ENCODE measurements at regions not wholly inside any gene's neighbourhood (a gene's known extent, or its start where the extent isn't known, plus 50 kb on each side); places are given as distances from the start of the nearest gene placed in this dataset.
"Not testable (repeated sequence)": the region's sequence is repeated elsewhere in the genome, so short reads cannot be mapped to it uniquely, and the experiment has no call there.

DNA sequence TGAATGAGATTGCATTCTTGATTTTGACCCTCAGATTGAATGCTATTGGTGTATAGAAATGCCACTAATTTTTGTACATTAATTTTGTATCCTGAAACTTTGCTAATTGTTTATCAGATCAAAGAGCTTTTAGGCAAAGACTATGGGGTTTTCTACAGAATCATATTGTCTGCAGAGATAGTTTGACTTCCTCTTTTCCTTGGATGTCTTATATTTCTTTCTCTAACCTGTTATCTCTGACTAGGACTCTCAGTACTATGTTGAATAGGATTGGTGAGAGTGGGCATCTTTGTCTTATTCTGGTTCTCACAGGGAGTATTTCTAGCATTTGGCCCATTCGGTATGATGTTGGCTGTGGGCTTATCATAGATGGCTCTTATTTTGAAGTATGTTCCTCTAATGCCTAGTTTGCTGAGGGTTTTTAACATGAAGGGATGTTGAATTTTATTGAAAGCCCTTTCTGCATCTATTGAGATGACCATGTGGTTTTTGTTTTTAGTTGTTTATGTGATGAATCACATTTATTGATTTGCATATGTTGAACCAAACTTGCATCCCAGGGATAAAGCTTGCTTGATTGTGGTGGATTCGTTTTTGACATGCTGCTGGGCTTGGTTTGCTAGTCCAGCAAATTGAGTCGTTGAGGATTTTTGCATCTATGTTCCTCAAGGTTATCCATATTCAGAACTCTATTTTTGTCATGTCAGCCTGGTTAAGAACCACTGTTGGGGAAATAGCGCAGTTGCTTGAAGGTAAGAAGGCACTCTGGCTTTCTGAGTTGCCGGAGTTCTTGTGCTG lies 85.8 kb upstream of the NOTCH2NLA start:
- H3K9me3 ChIP-seq; H3K4me3 ChIP-seq; ATAC-seq; H3K36me3 ChIP-seq (ENCODE audit: low read depth); H3K4me1 ChIP-seq (ENCODE audit: low read depth); DNase-seq; intact Hi-C loops (cut with DNase I, micrococcal nuclease): not testable (repeated sequence)

GRCh38 chr1:146310579-146310978 lies 81.8 kb upstream of the NOTCH2NLA start:
- intact Hi-C loops (cut with DNase I, micrococcal nuclease); H3K4me3 ChIP-seq; H3K36me3 ChIP-seq (ENCODE audit: low read depth); H3K9me3 ChIP-seq; DNase-seq; H3K4me1 ChIP-seq (ENCODE audit: low read depth): not testable (repeated sequence)
- ATAC-seq: peak; percentile 71

GRCh38 chr1:146309427-146309826 lies 80.6 kb upstream of the NOTCH2NLA start:
- intact Hi-C loops (cut with DNase I, micrococcal nuclease); H3K36me3 ChIP-seq (ENCODE audit: low read depth); H3K4me3 ChIP-seq; DNase-seq; H3K4me1 ChIP-seq (ENCODE audit: low read depth); H3K9me3 ChIP-seq: not testable (repeated sequence)
- ATAC-seq: peak; percentile 72

- ATAC-seq; intact Hi-C loops (cut with DNase I, micrococcal nuclease); DNase-seq; H3K4me3 ChIP-seq; H3K4me1 ChIP-seq (ENCODE audit: low read depth); H3K36me3 ChIP-seq (ENCODE audit: low read depth); H3K9me3 ChIP-seq: not testable (repeated sequence)
Measured at GRCh38 chr1:146308892-146309291, 80.1 kb upstream of the NOTCH2NLA start.

- DNase-seq; H3K4me1 ChIP-seq (ENCODE audit: low read depth); intact Hi-C loops (cut with DNase I, micrococcal nuclease); H3K4me3 ChIP-seq; H3K36me3 ChIP-seq (ENCODE audit: low read depth); H3K9me3 ChIP-seq: not testable (repeated sequence)
- ATAC-seq: peak; percentile 46
Measured at GRCh38 chr1:146308152-146308551, 79.3 kb upstream of the NOTCH2NLA start.

DNA sequence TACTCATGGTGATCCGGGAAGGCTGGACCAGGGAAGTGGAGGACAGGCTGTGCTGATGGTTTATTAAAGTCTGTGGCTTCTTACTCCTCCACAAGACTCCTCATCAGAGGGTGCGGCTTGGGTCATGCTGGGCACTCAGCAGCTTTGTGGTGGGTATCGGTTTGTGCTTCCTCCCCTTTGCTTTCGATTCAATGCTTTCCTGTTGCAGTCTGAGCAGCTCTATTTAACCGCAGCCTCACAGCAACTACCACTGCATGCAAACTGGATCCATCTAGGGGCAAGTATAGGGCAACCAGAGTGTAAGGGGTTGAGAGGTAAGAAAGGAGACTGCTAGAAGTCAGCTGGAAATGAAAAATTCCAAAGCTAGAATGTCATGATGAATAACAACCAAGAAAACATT lies 78.8 kb upstream of the NOTCH2NLA start:
- H3K36me3 ChIP-seq (ENCODE audit: low read depth); H3K4me1 ChIP-seq (ENCODE audit: low read depth); H3K4me3 ChIP-seq; DNase-seq; intact Hi-C loops (cut with DNase I, micrococcal nuclease); H3K9me3 ChIP-seq: not testable (repeated sequence)
- ATAC-seq: peak; percentile 83

DNA sequence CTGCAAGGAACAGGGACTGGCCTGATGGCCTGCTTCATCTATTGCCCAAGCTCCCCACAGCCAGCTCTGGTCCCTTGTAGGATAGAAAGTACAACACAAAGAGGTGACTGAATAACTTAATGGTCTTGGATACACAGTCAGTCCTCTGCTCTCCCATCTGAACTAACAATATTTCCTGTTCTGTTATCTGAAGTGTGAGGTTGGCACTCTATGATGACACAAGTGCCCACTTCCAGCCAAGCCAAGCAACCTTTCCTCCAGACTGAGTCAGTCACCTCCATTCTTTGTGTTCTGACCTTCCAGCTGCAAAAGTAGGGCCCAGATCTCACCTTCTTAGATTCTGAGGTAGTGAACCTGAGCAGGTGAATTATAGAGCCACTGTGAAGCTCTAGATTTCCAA lies 77.8 kb upstream of the NOTCH2NLA start:
- H3K9me3 ChIP-seq; intact Hi-C loops (cut with DNase I, micrococcal nuclease); H3K36me3 ChIP-seq (ENCODE audit: low read depth); H3K4me3 ChIP-seq; H3K4me1 ChIP-seq (ENCODE audit: low read depth); DNase-seq: not testable (repeated sequence)
- peak; percentile 9 for ATAC-seq

DNA sequence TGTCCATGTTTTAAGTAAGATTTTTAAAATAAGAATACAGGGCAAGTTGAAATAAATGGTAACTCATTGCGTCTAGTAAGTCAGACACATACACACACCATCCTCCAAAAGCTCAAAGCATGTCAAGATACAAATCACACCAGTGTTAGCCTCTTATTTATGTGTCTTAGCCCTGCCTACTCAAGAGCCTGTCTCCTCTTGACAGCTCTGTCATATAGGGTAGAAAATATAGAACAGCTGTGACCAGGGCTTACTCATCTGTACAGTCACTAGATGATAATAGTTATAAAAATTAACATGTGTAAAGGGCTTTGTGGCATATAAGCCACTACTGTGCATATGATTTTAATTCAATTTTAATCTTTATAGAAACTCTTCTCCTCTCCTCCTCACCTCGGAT lies 76.6 kb upstream of the NOTCH2NLA start:
- H3K4me1 ChIP-seq (ENCODE audit: low read depth); H3K4me3 ChIP-seq; intact Hi-C loops (cut with DNase I, micrococcal nuclease); ATAC-seq; DNase-seq; H3K9me3 ChIP-seq; H3K36me3 ChIP-seq (ENCODE audit: low read depth): not testable (repeated sequence)

- intact Hi-C loops (cut with DNase I, micrococcal nuclease); DNase-seq; H3K4me3 ChIP-seq; H3K4me1 ChIP-seq (ENCODE audit: low read depth); H3K9me3 ChIP-seq; H3K36me3 ChIP-seq (ENCODE audit: low read depth): not testable (repeated sequence)
- ATAC-seq: peak; percentile 93
Measured at GRCh38 chr1:146298575-146298897, 69.7 kb upstream of the NOTCH2NLA start.

- peak; percentile 61 for ATAC-seq
- DNase-seq; H3K36me3 ChIP-seq (ENCODE audit: low read depth); H3K4me3 ChIP-seq; intact Hi-C loops (cut with DNase I, micrococcal nuclease); H3K4me1 ChIP-seq (ENCODE audit: low read depth); H3K9me3 ChIP-seq: not testable (repeated sequence)
Measured at GRCh38 chr1:146297781-146298574, 69.2 kb upstream of the NOTCH2NLA start.

- not testable (repeated sequence) for H3K9me3 ChIP-seq; H3K36me3 ChIP-seq (ENCODE audit: low read depth)
- ATAC-seq: peak; percentile 75
Measured at GRCh38 chr1:146292940-146293936, 64.4 kb upstream of the NOTCH2NLA start.

DNA sequence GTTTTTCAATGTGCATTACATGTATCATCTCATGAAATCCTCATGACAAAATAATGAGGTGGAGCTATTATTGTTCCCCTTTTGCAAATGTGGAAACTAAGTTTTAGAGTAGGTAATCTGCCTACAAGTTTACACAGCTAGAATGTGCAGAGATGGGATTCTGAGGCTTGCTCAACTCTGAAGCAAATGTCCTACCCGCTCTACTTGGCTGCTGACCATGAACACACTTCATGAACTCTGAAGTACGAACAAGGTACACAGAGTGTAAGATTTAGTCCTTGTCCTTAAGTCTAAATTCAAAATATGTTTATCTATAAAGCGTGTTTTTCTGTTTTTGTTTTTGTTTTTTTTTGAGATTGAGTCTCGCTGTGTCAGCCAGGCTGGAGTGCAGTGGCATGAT lies 63.6 kb upstream of the NOTCH2NLA start:
- DNase-seq; intact Hi-C loops (cut with DNase I, micrococcal nuclease); ATAC-seq; H3K9me3 ChIP-seq; H3K36me3 ChIP-seq (ENCODE audit: low read depth); H3K4me3 ChIP-seq; H3K4me1 ChIP-seq (ENCODE audit: low read depth): not testable (repeated sequence)

More at GRCh38 chr1:146292940-146293936, 64.4 kb upstream of the NOTCH2NLA start:
- H3K4me3 ChIP-seq; intact Hi-C loops (cut with DNase I, micrococcal nuclease); H3K4me1 ChIP-seq (ENCODE audit: low read depth); DNase-seq: not testable (repeated sequence)

DNA sequence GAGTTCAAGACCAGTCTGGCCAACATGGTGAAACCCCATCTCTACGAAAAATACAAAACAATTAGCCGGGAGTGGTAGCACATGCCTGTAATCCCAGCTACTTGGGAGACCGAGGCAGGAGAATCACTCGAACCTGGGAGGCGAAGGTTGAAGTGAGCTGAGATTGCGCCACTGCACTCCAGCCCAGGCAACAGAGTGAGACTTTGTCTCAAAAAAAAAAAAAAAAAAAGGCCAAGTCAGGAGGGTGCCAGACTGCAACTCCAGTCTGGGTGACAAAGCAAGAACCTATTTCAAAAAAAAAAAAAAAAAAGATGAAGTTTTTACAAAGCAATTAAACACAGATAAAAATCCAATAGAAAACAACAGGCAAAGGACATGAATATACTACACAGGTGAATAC lies 59.1 kb upstream of the NOTCH2NLA start:
- H3K9me3 ChIP-seq; intact Hi-C loops (cut with DNase I, micrococcal nuclease); H3K36me3 ChIP-seq (ENCODE audit: low read depth); DNase-seq; H3K4me1 ChIP-seq (ENCODE audit: low read depth); H3K4me3 ChIP-seq; ATAC-seq: not testable (repeated sequence)

DNA sequence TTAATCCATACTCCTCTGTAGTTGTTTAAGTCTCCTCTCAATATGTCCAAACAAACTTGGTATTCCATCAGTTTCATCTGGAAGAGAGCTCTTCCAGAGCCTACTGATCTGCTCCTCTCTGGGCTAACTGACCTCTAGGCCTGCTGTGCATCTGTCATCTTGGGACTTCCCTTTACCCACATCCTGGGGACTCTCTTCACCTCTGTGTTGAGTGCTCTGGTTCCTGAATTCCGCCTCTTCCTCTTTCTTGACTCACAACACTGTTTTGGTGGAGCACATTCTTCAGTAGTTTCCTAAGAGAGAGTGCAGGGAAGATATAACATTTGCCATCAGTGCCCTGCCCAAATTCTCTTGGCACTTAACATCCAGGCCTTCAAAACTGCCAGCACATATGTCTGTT lies 55.9 kb upstream of the NOTCH2NLA start:
- DNase-seq; H3K4me1 ChIP-seq (ENCODE audit: low read depth); intact Hi-C loops (cut with DNase I, micrococcal nuclease); H3K36me3 ChIP-seq (ENCODE audit: low read depth); H3K9me3 ChIP-seq; H3K4me3 ChIP-seq: not testable (repeated sequence)
- peak; percentile 76 for ATAC-seq
